IMR-90 (cell line): ENCODE measurements at regions not wholly inside any gene's neighbourhood (a gene's known extent, or its start where the extent isn't known, plus 50 kb on each side); places are given as distances from the start of the nearest gene placed in this dataset.

Experiments used
- ATAC-seq: fragments of 200-7000 bp; cut with Tn5 transposase; 2 replicates; pipeline ENCODE4 v1.9.1; 2020; ENCODE audit warnings: low read depth, mild to moderate bottlenecking, moderate library complexity
- BruUV-seq: library from RNA; stranded (reverse); fragments of 400-500 nt; replicated peaks from 2 replicates; lab custom pipeline; 2021; lab: Mats Ljungman, UMichigan
- CTCF ChIA-PET: fragments of 300-600 bp; formaldehyde crosslinking; extraction: SDS; loops from one replicate; lab custom pipeline; 2021; ENCODE audit warnings: antibody characterized with exemption; lab: Yijun Ruan, JAX
- POLR2A ChIA-PET: fragments of 300-600 bp; sonication (Branson Sonifier 250); formaldehyde crosslinking; loops from one replicate; lab custom pipeline; 2022; ENCODE audit warnings: antibody characterized with exemption; ENCODE audit not compliant: unreplicated experiment; lab: Charles Lee
- DNase-seq: peaks from one replicate; pipeline ENCODE4 v3.0.0; 2013
- H2AFZ ChIP-seq: replicated peaks from 2 replicates; pipeline ENCODE3; 2013; ENCODE audit warnings: low read length, mild to moderate bottlenecking; ENCODE audit not compliant: poor library complexity
- H2AK5ac ChIP-seq: 2 replicates; pipeline ENCODE4 v1.6.1; 2013; ENCODE audit warnings: low read depth, low read length, inconsistent platforms
- H2AK9ac ChIP-seq: replicated peaks from 2 replicates; pipeline ENCODE3; 2013; ENCODE audit warnings: mild to moderate bottlenecking, low read depth, low read length, moderate library complexity; ENCODE audit not compliant: poor library complexity
- H2BK120ac ChIP-seq: 2 replicates; pipeline ENCODE4 v1.6.1; 2013; ENCODE audit warnings: low read depth, low read length, inconsistent platforms
- H2BK15ac ChIP-seq: 3 replicates; pipeline ENCODE4 v1.6.1; 2013; ENCODE audit warnings: low read depth, low read length, inconsistent platforms
- H2BK20ac ChIP-seq: 2 replicates; pipeline ENCODE4 v1.6.1; 2013; ENCODE audit warnings: low read depth, mild to moderate bottlenecking, inconsistent platforms, low read length, moderate library complexity
- H2BK5ac ChIP-seq: 2 replicates; pipeline ENCODE4 v1.6.1; 2013; ENCODE audit warnings: mild to moderate bottlenecking, low read depth, low read length, inconsistent platforms; ENCODE audit not compliant: poor library complexity, severe bottlenecking
- H3K14ac ChIP-seq: replicated peaks from 2 replicates; pipeline ENCODE4 v1.6.1; 2013; ENCODE audit warnings: low read depth, low read length, inconsistent platforms
- H3K18ac ChIP-seq: 2 replicates; pipeline ENCODE4 v1.6.1; 2013; ENCODE audit warnings: low read depth, low read length, control low read depth
- H3K23ac ChIP-seq: 2 replicates; pipeline ENCODE4 v1.6.1; 2013; ENCODE audit warnings: low read depth, low read length, inconsistent platforms
- H3K27ac ChIP-seq: 2 replicates; pipeline ENCODE4 v1.5.1; 2013; ENCODE audit warnings: mild to moderate bottlenecking, control low read depth, low read length; ENCODE audit not compliant: insufficient read depth
- H3K27me3 ChIP-seq: 2 replicates; pipeline ENCODE4 v1.6.1; 2013; ENCODE audit warnings: low read length; ENCODE audit not compliant: control insufficient read depth, insufficient read depth
- H3K36me3 ChIP-seq: 2 replicates; pipeline ENCODE4 v1.6.1; 2013; ENCODE audit warnings: low read length, mixed read lengths; ENCODE audit not compliant: control insufficient read depth, insufficient read depth
- H3K4ac ChIP-seq: 2 replicates; pipeline ENCODE4 v1.6.1; 2013; ENCODE audit warnings: low read depth, low read length, inconsistent platforms
- H3K4me1 ChIP-seq: 2 replicates; pipeline ENCODE4 v1.6.1; 2013; ENCODE audit warnings: low read length, mixed read lengths; ENCODE audit not compliant: control insufficient read depth, insufficient read depth
- H3K4me2 ChIP-seq: 2 replicates; pipeline ENCODE4 v1.6.1; 2013; ENCODE audit warnings: low read depth, mild to moderate bottlenecking, control low read depth, low read length, moderate library complexity
- H3K4me3 ChIP-seq: 2 replicates; pipeline ENCODE4 v1.5.1; 2013; ENCODE audit warnings: low read depth, mild to moderate bottlenecking, control low read depth, low read length, moderate library complexity; ENCODE audit not compliant: insufficient read depth
- H3K56ac ChIP-seq: 2 replicates; pipeline ENCODE4 v1.6.1; 2013; ENCODE audit warnings: low read length, inconsistent platforms; ENCODE audit not compliant: insufficient read depth; ENCODE audit errors: extremely low read depth
- H3K79me1 ChIP-seq, 2 experiments: 2 replicates each; pipeline ENCODE4 v1.6.1; 2013; ENCODE audit warnings: low read length in 2 of 2, inconsistent platforms in 1 of 2, low read depth in 1 of 2
- H3K9ac ChIP-seq: 2 replicates; pipeline ENCODE4 v1.6.1; 2013; ENCODE audit warnings: low read depth, low read length, control low read depth
- H3K9me1 ChIP-seq: 2 replicates; pipeline ENCODE4 v1.6.1; 2013; ENCODE audit warnings: low read length, inconsistent platforms; ENCODE audit not compliant: insufficient read depth
- H3K9me3 ChIP-seq: 2 replicates; pipeline ENCODE4 v1.6.1; 2013; ENCODE audit warnings: low read length; ENCODE audit not compliant: control insufficient read depth, insufficient read depth
- H4K20me1 ChIP-seq: 2 replicates; pipeline ENCODE4 v1.6.1; 2013; ENCODE audit warnings: low read length, inconsistent platforms; ENCODE audit not compliant: insufficient read depth
- H4K5ac ChIP-seq: 2 replicates; pipeline ENCODE4 v1.6.1; 2013; ENCODE audit warnings: mild to moderate bottlenecking, low read depth, low read length, control low read depth
- H4K8ac ChIP-seq, 2 experiments: 2 replicates each; pipeline ENCODE4 v1.6.1; 2013; ENCODE audit warnings: low read depth in 2 of 2, low read length in 2 of 2, control low read depth in 1 of 2, inconsistent platforms in 1 of 2
- H4K91ac ChIP-seq: 2 replicates; pipeline ENCODE4 v1.6.1; 2013; ENCODE audit warnings: low read depth, low read length, inconsistent platforms; ENCODE audit not compliant: insufficient read depth
- BHLHE40 ChIP-seq: fragments of 150-350 bp; IDR thresholded peaks from 2 replicates; pipeline ENCODE4 v1.6.1; 2016; ENCODE audit warnings: mild to moderate bottlenecking, low read depth, low read length
- CEBPB ChIP-seq: IDR thresholded peaks from 2 replicates; pipeline ENCODE4 v1.6.1; 2012; ENCODE audit warnings: low read depth, low read length, improper control_type of control experiment
- CHD1 ChIP-seq: IDR thresholded peaks from 2 replicates; pipeline ENCODE4 v1.6.1; 2012; ENCODE audit warnings: low read depth, low read length, improper control_type of control experiment
- FOS ChIP-seq: fragments of 150-350 bp; IDR thresholded peaks from 2 replicates; pipeline ENCODE4 v1.6.1; 2016; ENCODE audit warnings: low read depth, low read length
- MAFK ChIP-seq: IDR thresholded peaks from 2 replicates; pipeline ENCODE4 v1.6.1; 2012; ENCODE audit warnings: low read depth, low read length, improper control_type of control experiment
- MAZ ChIP-seq: IDR thresholded peaks from 2 replicates; pipeline ENCODE4 v1.6.1; 2012; ENCODE audit warnings: low read depth, mild to moderate bottlenecking, low read length, improper control_type of control experiment, moderate library complexity, borderline replicate concordance
- MXI1 ChIP-seq: IDR thresholded peaks from 2 replicates; pipeline ENCODE4 v1.6.1; 2012; ENCODE audit warnings: low read depth, mild to moderate bottlenecking, low read length, moderate library complexity, borderline replicate concordance
- NFE2L2 ChIP-seq: fragments of 150-350 bp; IDR thresholded peaks from 2 replicates; pipeline ENCODE4 v1.6.1; 2016; ENCODE audit warnings: low read depth, mild to moderate bottlenecking, low read length
- POLR2A ChIP-seq: IDR thresholded peaks from 2 replicates; pipeline ENCODE4 v1.6.1; 2012; ENCODE audit warnings: mild to moderate bottlenecking, low read depth, low read length
- RAD21 ChIP-seq: IDR thresholded peaks from 2 replicates; pipeline ENCODE4 v1.6.1; 2012; ENCODE audit warnings: low read length, improper control_type of control experiment
- RCOR1 ChIP-seq: IDR thresholded peaks from 2 replicates; pipeline ENCODE4 v1.6.1; 2012; ENCODE audit warnings: mild to moderate bottlenecking, low read length, improper control_type of control experiment; ENCODE audit not compliant: insufficient replicate concordance
- RFX5 ChIP-seq: IDR thresholded peaks from 2 replicates; pipeline ENCODE4 v1.8.0; 2012; ENCODE audit warnings: low read depth, mild to moderate bottlenecking, low read length, moderate library complexity
- SMC3 ChIP-seq: fragments of 150-350 bp; IDR thresholded peaks from 2 replicates; pipeline ENCODE4 v1.6.1; 2016; ENCODE audit warnings: low read depth, mild to moderate bottlenecking, antibody characterized with exemption, low read length, moderate library complexity
- USF2 ChIP-seq: fragments of 150-350 bp; IDR thresholded peaks from 2 replicates; pipeline ENCODE4 v1.6.1; 2017; ENCODE audit warnings: mild to moderate bottlenecking, antibody characterized with exemption, low read length, low read depth
- WGBS, 2 experiments: methylation state at CpG; one replicate each; pipeline versions ENCODE4 v1.1.5 to v1.1.7; 2013; ENCODE audit warnings: missing lambda C conversion rate in 2 of 2; ENCODE audit not compliant: insufficient read length in 1 of 2; ENCODE audit errors: extremely low coverage in 2 of 2; 5-methylcytosine and 5-hydroxymethylcytosine counted together
- dilution Hi-C: fragments of 300-500 bp; cut with HindIII; formaldehyde crosslinking; loops from one replicate; pipeline ENCODE4 v1.14.3; 2018; ENCODE audit warnings: low sequenced_read_pairs; ENCODE audit not compliant: unreplicated experiment
- in situ Hi-C: fragments of 300-500 bp; cut with MboI; formaldehyde crosslinking; loops from 3 replicates; pipeline ENCODE4 v1.14.3; 2019; ENCODE audit warnings: low sequenced_read_pairs, inconsistent platforms, mixed read lengths
- intact Hi-C: fragments of 100-400 bp; cut with micrococcal nuclease; formaldehyde crosslinking; loops from 2 replicates; pipeline ENCODE4 v1.10.0; 2022
- TF ChIP-seq, protein P1 (sequence below): conservative IDR thresholded peaks from 2 replicates; pipeline ENCODE4 v1.5.1; 2012; ENCODE audit warnings: mild to moderate bottlenecking, low read depth, low read length, improper control_type of control experiment
- TF ChIP-seq, protein P2 (sequence below): fragments of 150-350 bp; IDR thresholded peaks from 2 replicates; pipeline ENCODE4 v1.6.1; 2016; ENCODE audit warnings: low read depth, mild to moderate bottlenecking, low read length, moderate library complexity, borderline replicate concordance

DNA sequence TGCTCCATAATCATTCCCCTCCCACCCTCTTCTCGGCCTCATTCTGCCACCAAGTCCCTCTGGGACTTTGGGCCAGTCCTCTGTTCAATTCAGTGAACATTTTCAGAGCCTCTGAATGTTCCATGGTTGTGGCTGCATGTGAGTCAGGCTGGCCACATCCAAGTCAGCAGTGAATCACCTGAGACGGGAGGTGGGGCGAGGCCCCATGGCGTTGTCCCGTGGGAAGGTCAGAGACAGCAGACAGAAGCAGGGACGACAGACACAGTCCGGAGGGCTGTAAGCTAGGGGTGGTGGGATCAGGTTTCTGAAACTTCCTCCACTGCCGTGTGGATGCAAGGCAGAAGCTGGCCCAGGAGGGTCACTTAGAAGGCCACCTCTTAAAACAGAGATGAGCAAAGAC is 324.8 kb downstream of the MN1 start:
- H2AK9ac ChIP-seq = peak overlapping the region; percentile 74
- H3K27ac ChIP-seq = peak overlapping the region; percentile 28; the same call in 1 of the 2 replicates
- peaks cover 26% of the 10 kb centered on the region for H3K9me1 ChIP-seq
- H2BK120ac ChIP-seq = peak overlapping the region; percentile 96
- peak overlapping the region; percentile 20 to 80 for H4K8ac ChIP-seq
- peak overlapping the region; percentile 80 for H2AFZ ChIP-seq
- peak overlapping the region; percentile 13; the same call in 2 of the 3 replicates for H2BK15ac ChIP-seq
- H3K9ac ChIP-seq = no peak overlapping the region
- TF ChIP-seq CEBPB = no peak
- TF ChIP-seq, protein P1, sequence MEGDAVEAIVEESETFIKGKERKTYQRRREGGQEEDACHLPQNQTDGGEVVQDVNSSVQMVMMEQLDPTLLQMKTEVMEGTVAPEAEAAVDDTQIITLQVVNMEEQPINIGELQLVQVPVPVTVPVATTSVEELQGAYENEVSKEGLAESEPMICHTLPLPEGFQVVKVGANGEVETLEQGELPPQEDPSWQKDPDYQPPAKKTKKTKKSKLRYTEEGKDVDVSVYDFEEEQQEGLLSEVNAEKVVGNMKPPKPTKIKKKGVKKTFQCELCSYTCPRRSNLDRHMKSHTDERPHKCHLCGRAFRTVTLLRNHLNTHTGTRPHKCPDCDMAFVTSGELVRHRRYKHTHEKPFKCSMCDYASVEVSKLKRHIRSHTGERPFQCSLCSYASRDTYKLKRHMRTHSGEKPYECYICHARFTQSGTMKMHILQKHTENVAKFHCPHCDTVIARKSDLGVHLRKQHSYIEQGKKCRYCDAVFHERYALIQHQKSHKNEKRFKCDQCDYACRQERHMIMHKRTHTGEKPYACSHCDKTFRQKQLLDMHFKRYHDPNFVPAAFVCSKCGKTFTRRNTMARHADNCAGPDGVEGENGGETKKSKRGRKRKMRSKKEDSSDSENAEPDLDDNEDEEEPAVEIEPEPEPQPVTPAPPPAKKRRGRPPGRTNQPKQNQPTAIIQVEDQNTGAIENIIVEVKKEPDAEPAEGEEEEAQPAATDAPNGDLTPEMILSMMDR = no peak
- TF ChIP-seq, protein P2, sequence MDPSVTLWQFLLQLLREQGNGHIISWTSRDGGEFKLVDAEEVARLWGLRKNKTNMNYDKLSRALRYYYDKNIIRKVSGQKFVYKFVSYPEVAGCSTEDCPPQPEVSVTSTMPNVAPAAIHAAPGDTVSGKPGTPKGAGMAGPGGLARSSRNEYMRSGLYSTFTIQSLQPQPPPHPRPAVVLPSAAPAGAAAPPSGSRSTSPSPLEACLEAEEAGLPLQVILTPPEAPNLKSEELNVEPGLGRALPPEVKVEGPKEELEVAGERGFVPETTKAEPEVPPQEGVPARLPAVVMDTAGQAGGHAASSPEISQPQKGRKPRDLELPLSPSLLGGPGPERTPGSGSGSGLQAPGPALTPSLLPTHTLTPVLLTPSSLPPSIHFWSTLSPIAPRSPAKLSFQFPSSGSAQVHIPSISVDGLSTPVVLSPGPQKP = no peak
- TF ChIP-seq SMC3 = no peak
- peak; percentile 59 for TF ChIP-seq BHLHE40
- peak; percentile 75 for TF ChIP-seq FOS
- TF ChIP-seq MAZ = peak; percentile 40; the same call in 1 of the 2 replicates
- no peak for TF ChIP-seq POLR2A
- TF ChIP-seq RCOR1 = no peak
- no peak for TF ChIP-seq MAFK
- no peak for TF ChIP-seq MXI1
- TF ChIP-seq RAD21 = peak; percentile 9; the same call in 1 of the 2 replicates
- 0 out of 2 replicates have a peak, but pooled peaks have one; percentile 18 for TF ChIP-seq USF2
- TF ChIP-seq NFE2L2 = 0 out of 2 replicates have a peak, but pooled peaks have one; percentile 1
- TF ChIP-seq RFX5 = no peak
- no peak for TF ChIP-seq CHD1
- no peaks in the 10 kb centered on the region for H3K36me3 ChIP-seq
- H2BK20ac ChIP-seq = peak overlapping the region; percentile 94
- BruUV-seq = no TSS peak
- H2AK5ac ChIP-seq = peak overlapping the region; percentile 96
- WGBS, 2 experiments = 7% methylated on average over 6 of the region's 8 CpGs; no CpG with 5 or more reads in 1 of the 2 experiments
- H3K9me3 ChIP-seq = no peaks in the 10 kb centered on the region
- dilution Hi-C loops (no loop called here), intact Hi-C loops (no loop called here), in situ Hi-C loops (no loop called here)
- H3K4ac ChIP-seq = peak overlapping the region; percentile 92
- 0 out of 2 replicates have a peak overlapping the region, but pooled peaks have one; percentile 61 for H3K23ac ChIP-seq
- CTCF ChIA-PET = no interaction called here
- 0 out of 2 replicates have a peak overlapping the region, but pooled peaks have one; percentile 26 for H3K56ac ChIP-seq
- peaks cover 25% of the 10 kb centered on the region for H3K4me1 ChIP-seq
- H3K4me3 ChIP-seq = no peak overlapping the region
- no peaks in the 10 kb centered on the region for H4K20me1 ChIP-seq
- peak overlapping the region; percentile 65; the same call in 1 of the 2 replicates for H3K18ac ChIP-seq
- H4K5ac ChIP-seq = peak overlapping the region; percentile 36; the same call in 1 of the 2 replicates
- POLR2A ChIA-PET = no interaction called here
- peak overlapping the region; percentile 94 for H3K14ac ChIP-seq
- H3K79me1 ChIP-seq = no peaks in the 10 kb centered on the region
- ATAC-seq (peak; percentile 67), DNase-seq (peak; percentile 83)
- peak overlapping the region; percentile 93 for H4K91ac ChIP-seq
- peaks cover 3% of the 10 kb centered on the region for H3K27me3 ChIP-seq
- no peak overlapping the region for H3K4me2 ChIP-seq
- peak overlapping the region; percentile 72 for H2BK5ac ChIP-seq
